ENCODE measurements at regions not wholly inside any gene's neighbourhood (a gene's known extent, or its start where the extent isn't known, plus 50 kb on each side); places are given as distances from the start of the nearest gene placed in this dataset.
A peak's percentile ranks its signal among the peaks of the same experiment; 100 is the strongest.

GRCh38 chr16:22659933-22660332 lies 149.2 kb downstream of the NPIPB5 start:
- Histone ChIP-seq H2AK5ac (ENCODE audit: insufficient read length, low read length) (no peak overlapping the region), H3T11ph (ENCODE audit: low read length) (no peak overlapping the region), H3K23me2 (ENCODE audit: insufficient read length, low read depth, low read length, poor library complexity, severe bottlenecking) (no peaks in the 10 kb centered on the region), H4K8ac (replicated peaks; ENCODE audit: insufficient read length, low read depth, low read length) (no peak overlapping the region), H3K79me1 (ENCODE audit: insufficient read depth, low read depth, low read length, poor library complexity, severe bottlenecking) (no peaks in the 10 kb centered on the region), H3K9ac (ENCODE audit: extremely low read depth, insufficient read length, low read length) (no peak overlapping the region), H2BK5ac (ENCODE audit: insufficient read length, low read length) (no peak overlapping the region), H4K5ac (ENCODE audit: insufficient read length, low read depth, low read length) (no peak overlapping the region), H3K18ac (ENCODE audit: insufficient read length, low read depth, low read length) (no peak overlapping the region), H3K27me3 (ENCODE audit: insufficient read depth, low read length) (no peaks in the 10 kb centered on the region), H2BK15ac (ENCODE audit: low read depth, low read length) (no peak overlapping the region), H4K20me1 (ENCODE audit: control insufficient read depth, insufficient read depth, insufficient read length) (no peaks in the 10 kb centered on the region), H3K27ac (ENCODE audit: insufficient read length, low read depth, low read length) (no peak overlapping the region), H2AFZ (ENCODE audit: low read length) (no peak overlapping the region), H4K91ac (ENCODE audit: insufficient read length, low read depth, low read length) (no peak overlapping the region), H3K14ac (ENCODE audit: insufficient read depth, low read length) (no peak overlapping the region), H3K4ac (ENCODE audit: low read depth, low read length) (no peak overlapping the region), H2BK20ac (ENCODE audit: low read depth, low read length, poor library complexity, severe bottlenecking) (no peak overlapping the region), H3K4me2 (ENCODE audit: insufficient read depth, insufficient read length, low read length) (no peak overlapping the region), H3K23ac (ENCODE audit: insufficient read length, low read depth, low read length) (no peak overlapping the region), H3K9me3 (ENCODE audit: control insufficient read depth, low read depth, low read length) (no peaks in the 10 kb centered on the region), H2BK12ac (ENCODE audit: insufficient read length, low read depth, low read length) (no peak overlapping the region), H3K79me2 (ENCODE audit: insufficient read depth, low read length) (no peaks in the 10 kb centered on the region), H2BK120ac (ENCODE audit: low read depth, low read length, poor library complexity, severe bottlenecking) (no peak overlapping the region), H3K56ac (ENCODE audit: insufficient read length, low read depth, low read length) (no peak overlapping the region), H3K4me1 (ENCODE audit: insufficient read depth, low read length) (no peaks in the 10 kb centered on the region)
- Mint-ChIP-seq H3K4me1 (no peaks in the 10 kb centered on the region), H3K27me3 (ENCODE audit: low read depth) (no peaks in the 10 kb centered on the region), H3K27ac (peak overlapping the region in 1 of 3 experiments; percentile 12; a peak in 1 of 7 replicates), H3K36me3 (ENCODE audit: insufficient read depth in 1 of 3, low read depth in 3 of 3) (no peaks in the 10 kb centered on the region), H3K4me3 (no peak overlapping the region), H3K9me3 (no peaks in the 10 kb centered on the region)
- DNase-seq: peak; percentile 20
- TF ChIP-seq CTCF (conservative IDR thresholded peaks at IDR 0.05): no peak
- WGBS (ENCODE audit: extremely low coverage, insufficient read length, low lambda C conversion rate): no CpG with 5 or more reads among the region's 4 CpGs
